Breast epithelium (tissue), 3 donors: ENCODE measurements at regions not wholly inside any gene's neighbourhood (a gene's known extent, or its start where the extent isn't known, plus 50 kb on each side); places are given as distances from the start of the nearest gene placed in this dataset.

Experiments used
- CTCF ChIP-seq, 3 donors: fragments of 450-650 bp; IDR thresholded peaks; one replicate each; pipeline ENCODE4 v1.5.1; 2016 to 2017; ENCODE audit warnings: antibody characterized with exemption in 3 of 3, mild to moderate bottlenecking in 3 of 3, moderate library complexity in 3 of 3
- POLR2A ChIP-seq: fragments of 450-650 bp; IDR thresholded peaks from one replicate; pipeline ENCODE4 v1.6.1; 2016; ENCODE audit warnings: antibody characterized with exemption, mild to moderate bottlenecking, moderate library complexity
- POLR2AphosphoS5 ChIP-seq, 3 donors: sonication (generic); formaldehyde crosslinking; IDR thresholded peaks; one replicate each; pipeline ENCODE4 v1.6.1; 2017; ENCODE audit warnings: antibody characterized with exemption in 3 of 3

- no peak for TF ChIP-seq POLR2AphosphoS5 (IDR thresholded peaks at IDR 0.05)
- no peak for TF ChIP-seq CTCF (IDR thresholded peaks at IDR 0.05)
- no peak for TF ChIP-seq POLR2A
These were observed 57.5 kb downstream of the RIN2 start for GRCh38 chr20:19815553-19815991.
